GM18511 (cell line): ENCODE measurements at regions not wholly inside any gene's neighbourhood (a gene's known extent, or its start where the extent isn't known, plus 50 kb on each side); places are given as distances from the start of the nearest gene placed in this dataset.
"Not testable (repeated sequence)": the region's sequence is repeated elsewhere in the genome, so short reads cannot be mapped to it uniquely, and the experiment has no call there.

Experiments used
- ATAC-seq: cut with Tn5 transposase; IDR thresholded peaks from one replicate; pipeline ENCODE4 v1.9.1; 2021; ENCODE audit warnings: mild to moderate bottlenecking, moderate library complexity; ENCODE audit not compliant: unreplicated experiment

GRCh38 chr6:51049288-51049982 lies 230.8 kb downstream of the TFAP2B start:
- ATAC-seq: no peak

- ATAC-seq: no peak
Observed at GRCh38 chr6:51049983-51050877, 231.6 kb downstream of the TFAP2B start.

DNA sequence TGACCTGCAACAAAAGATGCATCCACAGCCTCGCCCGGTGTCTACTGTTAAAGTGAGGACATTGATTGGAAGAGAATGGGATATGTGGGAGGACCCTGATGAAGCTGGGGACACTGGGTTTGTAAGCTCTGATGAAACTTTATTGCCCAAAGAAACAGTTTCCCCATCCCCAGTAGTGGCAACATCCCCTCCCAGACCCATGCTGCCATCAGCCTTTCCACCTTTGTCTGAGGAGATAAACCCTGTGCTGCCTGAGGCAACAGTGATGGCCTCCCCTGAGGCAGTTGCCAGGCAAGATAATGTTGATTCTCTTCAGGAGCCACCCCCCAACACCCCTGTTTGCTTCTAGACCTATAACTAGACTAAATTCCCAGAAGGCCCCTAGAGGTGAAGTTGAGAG lies 234.0 kb downstream of the TFAP2B start:
- not testable (repeated sequence) for ATAC-seq

DNA sequence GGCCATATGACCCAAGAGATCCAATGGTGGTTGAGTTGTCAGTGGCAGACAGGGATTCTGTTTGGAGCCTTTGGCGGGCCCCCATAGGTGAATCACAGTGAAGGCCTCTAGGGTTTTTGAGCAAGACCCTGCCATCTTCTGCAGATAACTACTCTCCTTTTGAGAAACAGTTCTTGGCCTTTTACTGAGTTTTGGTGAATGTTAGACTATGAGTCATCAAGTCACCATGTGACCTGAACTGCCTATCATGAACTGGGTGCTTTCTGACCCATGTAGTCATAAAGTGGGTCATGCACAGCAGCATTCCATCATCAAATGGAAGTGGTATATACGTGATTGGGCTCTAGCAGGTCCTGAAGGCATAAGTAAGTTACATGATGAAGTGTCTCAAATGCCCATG lies 236.6 kb downstream of the TFAP2B start:
- not testable (repeated sequence) for ATAC-seq

DNA sequence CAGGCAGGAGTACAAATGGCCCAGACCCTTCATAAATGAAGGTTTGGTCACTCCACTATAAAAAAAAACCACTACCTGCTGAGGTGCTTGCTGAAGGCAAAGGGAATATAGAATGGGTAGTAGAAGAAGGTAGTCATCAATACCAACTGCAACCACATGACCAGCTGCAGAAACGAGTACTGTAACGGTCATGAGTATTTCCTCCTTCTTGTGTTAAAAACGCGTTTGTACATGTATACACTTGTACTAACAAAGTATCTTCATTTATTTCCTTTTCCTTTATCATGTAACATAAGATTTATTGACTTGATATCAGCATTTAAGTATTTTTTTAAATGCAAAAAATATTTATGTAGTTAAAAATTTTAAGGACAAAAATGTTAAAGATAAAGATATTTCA lies 238.6 kb downstream of the TFAP2B start:
- no peak for ATAC-seq

- no peak for ATAC-seq
Observed at GRCh38 chr6:51060262-51060762, 241.6 kb downstream of the TFAP2B start.

- no peak for ATAC-seq
Observed at GRCh38 chr6:51062166-51062722, 243.6 kb downstream of the TFAP2B start.

DNA sequence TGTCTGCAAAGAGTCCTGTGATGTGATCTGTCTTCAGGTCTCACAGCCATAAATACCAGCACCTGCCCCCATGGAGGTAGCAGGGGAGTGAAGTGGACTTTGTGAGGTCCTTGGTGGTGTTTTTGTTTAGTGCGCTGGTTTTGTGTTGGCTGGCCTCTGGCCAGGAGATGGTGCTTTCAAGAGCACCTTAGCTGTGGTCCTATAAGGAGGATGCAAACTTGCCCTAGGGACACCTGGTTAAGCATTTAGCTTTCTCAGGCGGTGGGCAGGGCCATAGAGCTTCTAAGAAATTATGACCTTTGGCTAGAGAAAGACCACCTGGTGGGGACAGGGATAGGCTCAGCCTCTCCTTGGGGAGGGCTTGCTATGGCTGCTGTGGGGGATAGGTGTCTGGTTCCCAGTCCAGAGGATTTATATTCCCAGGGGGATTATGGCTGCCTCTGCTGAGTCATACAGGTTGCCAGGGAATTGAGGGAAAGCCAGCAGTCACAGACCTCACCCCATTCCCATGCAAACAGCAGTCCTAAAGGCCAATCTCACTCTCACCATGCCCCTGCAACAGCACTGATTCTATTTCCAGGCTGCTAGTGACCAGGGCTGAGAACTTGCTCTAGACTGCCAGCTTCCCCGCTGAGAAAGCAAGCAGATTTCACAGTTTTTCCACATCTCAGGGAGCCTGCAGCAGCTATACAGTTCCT lies 259.3 kb downstream of the TFAP2B start:
- ATAC-seq: no peak

GRCh38 chr6:51090343-51090742 lies 271.7 kb downstream of the TFAP2B start:
- ATAC-seq: no peak

DNA sequence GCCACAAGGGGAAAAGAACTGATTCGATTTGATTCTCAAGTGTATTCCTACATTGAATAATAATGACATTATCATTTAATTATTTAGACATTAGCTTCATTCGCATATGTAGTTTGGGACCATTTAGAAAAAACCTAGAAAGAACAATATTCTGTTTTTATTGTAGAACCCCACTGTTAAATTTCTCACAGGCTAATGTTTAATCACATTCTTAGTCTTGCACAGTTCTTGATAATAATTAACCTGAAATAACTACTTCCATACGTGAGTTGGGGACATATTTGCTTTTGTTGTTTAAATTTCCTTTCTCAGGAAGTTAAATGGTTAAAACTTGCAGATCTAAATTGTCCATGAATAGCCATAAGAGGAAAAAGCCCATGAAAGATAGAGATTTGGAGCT lies 275.2 kb downstream of the TFAP2B start:
- ATAC-seq: no peak

GRCh38 chr6:51094271-51094670 lies 275.6 kb downstream of the TFAP2B start:
- ATAC-seq: no peak

DNA sequence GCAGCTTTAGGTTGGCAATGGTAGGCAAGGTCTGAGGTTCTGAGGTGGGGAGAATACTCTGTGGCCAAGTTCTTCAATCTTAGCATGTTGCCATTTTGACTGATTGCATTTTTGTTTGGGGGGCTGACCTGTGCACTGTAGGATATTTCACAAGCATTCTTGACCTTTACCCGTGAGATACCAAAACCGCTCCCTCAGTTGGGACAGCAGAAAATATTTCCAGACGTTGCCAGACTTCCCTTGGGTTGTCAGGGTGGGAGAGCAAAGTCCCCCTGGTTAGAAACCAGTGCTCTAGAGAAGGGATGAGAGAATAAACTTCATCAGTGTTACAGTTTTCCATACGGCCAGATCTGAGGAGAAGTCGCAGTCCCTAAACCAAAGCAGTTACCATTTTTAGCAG lies 279.6 kb downstream of the TFAP2B start:
- ATAC-seq: no peak

DNA sequence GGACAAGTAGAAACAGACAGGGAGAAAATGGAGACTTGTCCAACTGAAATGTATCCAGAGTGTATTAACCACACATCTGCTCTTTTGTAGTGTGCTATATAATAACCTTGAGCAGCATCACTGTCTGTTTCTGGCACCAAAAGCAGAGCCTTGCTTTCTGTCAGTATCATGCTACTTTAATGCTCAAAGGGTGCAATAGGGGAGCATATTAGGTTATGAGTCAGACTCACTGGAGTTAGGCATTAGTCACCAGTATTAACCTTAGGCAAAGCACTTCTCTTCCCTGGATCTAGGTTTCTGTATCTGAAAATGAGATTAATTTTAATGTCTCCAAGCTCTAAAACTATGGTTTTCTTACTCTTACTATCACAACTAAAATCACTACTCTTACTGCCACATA lies 280.1 kb downstream of the TFAP2B start:
- ATAC-seq: no peak

DNA sequence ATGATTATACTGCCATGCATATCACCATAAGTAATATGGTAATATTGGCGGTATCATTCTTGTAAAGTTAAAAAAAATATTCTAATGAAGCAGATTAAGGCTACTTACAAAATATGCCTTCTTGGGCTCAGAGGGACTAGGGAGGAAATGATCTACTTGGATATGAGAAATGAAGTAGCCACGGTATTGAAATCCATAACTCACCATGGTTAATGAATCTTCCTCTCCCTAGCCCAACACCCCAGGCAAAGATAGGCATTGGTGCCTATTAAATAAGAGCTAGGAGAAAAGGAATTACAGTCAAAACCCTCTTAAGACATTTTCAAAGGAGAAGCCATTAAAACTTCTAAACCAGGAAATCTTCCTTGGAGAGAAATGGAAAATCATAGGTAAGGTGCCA lies 280.5 kb downstream of the TFAP2B start:
- no peak for ATAC-seq

GRCh38 chr6:51105357-51105756 lies 286.7 kb downstream of the TFAP2B start:
- no peak for ATAC-seq

- ATAC-seq: no peak
Observed at GRCh38 chr6:51107769-51108203, 289.1 kb downstream of the TFAP2B start.

DNA sequence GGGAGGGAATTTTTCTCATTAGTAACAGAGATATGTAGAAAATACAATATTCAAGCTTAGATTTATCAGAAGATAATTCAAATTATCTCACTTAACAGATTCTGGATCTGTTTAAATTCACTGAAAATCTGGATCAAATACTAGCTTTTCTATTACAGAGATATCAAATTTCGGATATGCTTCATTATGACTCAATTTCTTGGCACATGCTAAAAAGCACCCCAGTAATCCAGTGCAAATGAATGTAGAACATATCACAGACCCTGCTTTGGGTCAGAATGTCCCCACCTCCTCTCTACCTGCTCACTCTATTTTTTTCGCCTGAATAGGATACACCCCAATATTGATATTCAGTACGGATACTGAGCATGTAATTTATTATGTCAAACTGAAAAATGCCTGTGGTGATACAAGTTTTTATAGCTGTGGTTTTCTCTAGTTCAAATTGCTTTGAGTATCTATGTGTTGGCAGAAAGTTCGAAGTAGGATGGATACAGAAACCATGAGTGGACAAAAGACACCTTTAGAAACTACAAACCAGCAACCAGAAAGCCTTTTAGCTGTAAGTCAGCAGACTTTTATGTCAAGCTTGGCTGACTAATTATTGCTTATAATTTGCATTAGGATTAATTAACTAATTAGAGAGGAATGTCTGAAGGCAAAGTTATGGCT lies 290.0 kb downstream of the TFAP2B start:
- no peak for ATAC-seq

GRCh38 chr6:51112731-51113130 lies 294.1 kb downstream of the TFAP2B start:
- ATAC-seq: no peak

DNA sequence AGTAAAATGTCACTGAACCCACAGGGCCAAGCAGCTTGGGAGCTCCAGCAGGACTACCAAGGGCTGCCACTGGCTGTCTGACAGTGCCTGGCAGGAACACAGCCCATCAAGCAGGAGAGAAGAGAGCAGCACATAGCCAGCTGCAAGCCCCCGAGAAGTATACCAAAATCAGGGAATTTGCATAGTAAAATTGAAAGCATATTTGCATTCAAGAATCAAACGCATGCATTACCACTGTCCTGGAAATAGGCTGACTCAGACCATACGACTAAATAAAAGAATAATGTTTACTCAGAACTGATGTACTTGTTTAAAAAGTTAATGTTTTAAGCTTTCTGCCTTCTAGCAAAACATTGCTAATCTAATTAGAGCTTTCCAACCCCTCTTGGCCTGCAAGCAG lies 298.1 kb downstream of the TFAP2B start:
- ATAC-seq: no peak

DNA sequence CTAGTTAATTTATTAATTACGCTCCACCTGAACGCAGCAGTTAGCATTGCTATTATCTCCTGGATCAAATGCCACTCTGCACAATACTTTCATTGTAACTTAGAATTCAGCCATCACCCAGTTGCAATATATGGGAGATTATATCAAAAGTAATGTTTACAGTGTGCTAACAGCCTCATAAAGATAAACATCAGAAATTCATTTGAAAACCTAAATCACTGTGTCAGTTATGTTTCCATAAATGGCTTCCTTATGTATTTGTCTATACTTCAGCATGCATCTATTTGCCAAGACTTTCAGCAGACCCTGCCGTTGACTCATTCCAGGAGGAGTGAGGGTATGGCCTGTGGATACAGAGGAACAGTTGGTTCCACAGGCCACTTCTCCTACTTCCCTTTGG lies 300.1 kb downstream of the TFAP2B start:
- ATAC-seq: no peak

DNA sequence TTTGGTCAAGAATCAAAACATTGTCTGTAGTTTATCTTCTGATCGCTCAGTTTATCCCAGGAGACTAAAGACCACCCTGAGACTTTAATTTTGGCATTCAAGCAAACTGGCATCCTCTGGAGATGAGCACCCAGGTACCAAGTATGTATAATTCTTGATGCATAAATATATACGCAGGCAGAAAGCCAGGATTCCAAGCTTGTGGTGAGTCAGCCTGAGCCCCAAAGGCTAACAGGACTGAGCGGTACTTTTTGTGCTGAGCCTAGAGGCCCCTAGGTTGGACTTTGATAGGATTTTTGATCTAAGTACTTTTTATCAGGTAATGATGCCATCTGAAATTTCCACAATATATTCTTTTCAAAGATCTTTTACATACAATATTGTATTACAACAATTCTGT lies 301.3 kb downstream of the TFAP2B start:
- ATAC-seq: no peak
